ENCODE measurements at regions not wholly inside any gene's neighbourhood (a gene's known extent, or its start where the extent isn't known, plus 50 kb on each side); places are given as distances from the start of the nearest gene placed in this dataset.

DNA sequence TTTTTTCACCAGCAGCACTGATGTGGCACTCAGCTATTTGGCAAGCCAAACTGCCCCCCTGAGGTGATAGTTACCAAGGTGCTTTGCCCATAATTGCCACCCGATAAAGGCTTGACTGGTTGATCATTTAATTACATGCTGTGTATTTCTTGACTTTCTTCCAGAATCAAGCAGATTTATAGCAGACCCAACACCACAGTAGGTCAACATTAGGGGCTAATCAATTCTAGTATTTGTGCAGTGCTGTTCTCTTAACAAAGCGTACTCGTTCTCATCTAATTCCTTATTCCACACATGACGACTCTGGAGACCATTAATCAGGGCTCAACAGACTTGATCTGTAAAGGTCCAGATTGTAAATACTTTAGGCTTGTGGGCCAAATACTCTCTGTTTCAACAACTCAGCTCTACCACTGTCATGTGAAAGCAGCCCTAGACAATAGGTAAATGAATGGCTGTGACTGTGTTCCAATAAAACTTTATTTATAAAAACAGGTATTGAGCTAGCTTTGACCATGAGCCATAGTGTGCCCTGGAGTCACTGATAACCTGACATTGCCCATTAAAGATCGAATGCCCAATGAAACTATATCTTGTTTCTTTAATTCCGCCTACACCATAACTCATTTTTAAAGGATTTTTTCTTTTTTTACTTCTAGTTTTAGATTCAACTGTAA, 119.1 kb upstream of the TMC3 start:
- no peak for DNase-seq (ENCODE audit: low spot score)
- H3K9me3 Mint-ChIP-seq (ENCODE audit: low read depth) = peaks cover 7% of the 10 kb centered on the region
- no peaks in the 10 kb centered on the region for H3K36me3 Mint-ChIP-seq (ENCODE audit: low read depth)
- TF ChIP-seq, protein P1, sequence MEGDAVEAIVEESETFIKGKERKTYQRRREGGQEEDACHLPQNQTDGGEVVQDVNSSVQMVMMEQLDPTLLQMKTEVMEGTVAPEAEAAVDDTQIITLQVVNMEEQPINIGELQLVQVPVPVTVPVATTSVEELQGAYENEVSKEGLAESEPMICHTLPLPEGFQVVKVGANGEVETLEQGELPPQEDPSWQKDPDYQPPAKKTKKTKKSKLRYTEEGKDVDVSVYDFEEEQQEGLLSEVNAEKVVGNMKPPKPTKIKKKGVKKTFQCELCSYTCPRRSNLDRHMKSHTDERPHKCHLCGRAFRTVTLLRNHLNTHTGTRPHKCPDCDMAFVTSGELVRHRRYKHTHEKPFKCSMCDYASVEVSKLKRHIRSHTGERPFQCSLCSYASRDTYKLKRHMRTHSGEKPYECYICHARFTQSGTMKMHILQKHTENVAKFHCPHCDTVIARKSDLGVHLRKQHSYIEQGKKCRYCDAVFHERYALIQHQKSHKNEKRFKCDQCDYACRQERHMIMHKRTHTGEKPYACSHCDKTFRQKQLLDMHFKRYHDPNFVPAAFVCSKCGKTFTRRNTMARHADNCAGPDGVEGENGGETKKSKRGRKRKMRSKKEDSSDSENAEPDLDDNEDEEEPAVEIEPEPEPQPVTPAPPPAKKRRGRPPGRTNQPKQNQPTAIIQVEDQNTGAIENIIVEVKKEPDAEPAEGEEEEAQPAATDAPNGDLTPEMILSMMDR (IDR thresholded peaks at IDR 0.05) = no peak
- no peak overlapping the region for H3K4me3 Mint-ChIP-seq (ENCODE audit: unreplicated experiment)
- H3K27ac Mint-ChIP-seq (ENCODE audit: unreplicated experiment) = no peak overlapping the region
- H3K27me3 Mint-ChIP-seq (ENCODE audit: low read depth) = no peaks in the 10 kb centered on the region
- H3K4me1 Mint-ChIP-seq (ENCODE audit: low read depth) = no peaks in the 10 kb centered on the region

DNA sequence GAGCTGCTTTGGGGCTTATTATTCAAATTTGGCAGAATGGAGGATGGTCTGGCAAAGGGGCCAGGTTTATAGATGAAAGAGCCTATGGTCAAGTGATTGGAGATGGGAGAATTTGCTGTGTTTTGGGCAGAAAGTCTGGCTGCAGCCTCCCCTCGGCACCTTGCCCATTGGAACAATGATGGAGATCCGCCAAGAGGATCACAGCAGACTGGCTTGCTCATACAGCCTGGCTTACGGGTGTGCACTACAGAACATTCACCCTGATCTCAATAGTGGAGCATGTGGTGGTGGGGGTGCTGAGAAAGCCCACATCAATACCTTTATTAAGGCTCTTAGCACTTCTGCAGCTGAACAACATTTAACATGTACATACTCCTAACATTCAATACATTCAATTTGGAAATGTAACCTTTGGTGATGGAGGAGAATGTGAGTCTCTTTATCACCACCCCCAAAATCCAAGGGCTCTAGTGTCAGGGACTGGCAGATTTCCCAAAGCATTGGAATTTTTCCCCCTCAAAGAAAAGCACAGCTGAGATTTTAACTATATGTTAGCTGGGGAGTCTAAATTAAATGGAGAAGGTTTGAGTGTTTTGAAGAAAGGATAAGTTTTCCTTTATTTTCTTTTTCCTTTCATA, 118.4 kb upstream of the TMC3 start:
- no peaks in the 10 kb centered on the region for H3K4me1 Mint-ChIP-seq (ENCODE audit: low read depth)
- H3K36me3 Mint-ChIP-seq (ENCODE audit: low read depth) = no peaks in the 10 kb centered on the region
- DNase-seq (ENCODE audit: low spot score) = no peak
- peaks cover 7% of the 10 kb centered on the region for H3K9me3 Mint-ChIP-seq (ENCODE audit: low read depth)
- H3K27me3 Mint-ChIP-seq (ENCODE audit: low read depth) = no peaks in the 10 kb centered on the region
- no peak overlapping the region for H3K4me3 Mint-ChIP-seq (ENCODE audit: unreplicated experiment)
- TF ChIP-seq, protein P1 (IDR thresholded peaks at IDR 0.05) = no peak
- no peak overlapping the region for H3K27ac Mint-ChIP-seq (ENCODE audit: unreplicated experiment)

DNA sequence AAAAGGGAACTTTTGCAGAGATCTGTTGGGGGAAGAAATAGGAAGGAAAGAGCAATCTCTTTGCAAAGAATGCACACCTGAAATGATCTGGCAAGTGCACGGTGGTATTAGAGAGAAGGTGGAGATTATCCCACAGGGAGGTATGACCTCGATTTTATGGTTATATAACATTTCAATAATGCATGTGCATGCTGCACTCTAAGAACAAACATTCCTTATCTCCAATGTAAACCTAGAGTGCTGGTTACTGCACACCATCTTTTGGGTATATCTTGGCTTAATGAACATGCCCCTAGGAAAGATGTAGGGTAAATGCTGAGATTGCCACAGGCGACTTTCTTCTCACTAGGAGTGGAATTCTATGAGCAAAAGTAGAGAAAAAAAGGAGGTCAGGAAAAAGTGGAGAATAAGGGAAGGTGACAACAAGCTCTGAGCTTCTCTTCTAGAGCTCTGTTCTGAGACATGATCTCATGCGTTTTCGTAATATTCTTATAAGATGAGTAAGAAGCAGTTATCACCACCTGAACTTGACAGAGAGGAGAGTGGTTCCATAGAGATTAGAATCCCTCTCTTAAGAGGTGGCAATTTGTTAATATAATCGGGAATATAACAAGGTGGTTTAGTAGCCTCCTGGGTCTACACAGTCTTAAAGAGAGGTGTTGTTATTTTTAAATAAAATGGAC, 117.5 kb upstream of the TMC3 start:
- H3K9me3 Mint-ChIP-seq (ENCODE audit: low read depth) = peaks cover 7% of the 10 kb centered on the region
- H3K27me3 Mint-ChIP-seq (ENCODE audit: low read depth) = no peaks in the 10 kb centered on the region
- TF ChIP-seq, protein P1 (IDR thresholded peaks at IDR 0.05) = no peak
- DNase-seq (ENCODE audit: low spot score) = no peak
- no peak overlapping the region for H3K4me3 Mint-ChIP-seq (ENCODE audit: unreplicated experiment)
- no peak overlapping the region for H3K27ac Mint-ChIP-seq (ENCODE audit: unreplicated experiment)
- no peaks in the 10 kb centered on the region for H3K36me3 Mint-ChIP-seq (ENCODE audit: low read depth)
- H3K4me1 Mint-ChIP-seq (ENCODE audit: low read depth) = no peaks in the 10 kb centered on the region

DNA sequence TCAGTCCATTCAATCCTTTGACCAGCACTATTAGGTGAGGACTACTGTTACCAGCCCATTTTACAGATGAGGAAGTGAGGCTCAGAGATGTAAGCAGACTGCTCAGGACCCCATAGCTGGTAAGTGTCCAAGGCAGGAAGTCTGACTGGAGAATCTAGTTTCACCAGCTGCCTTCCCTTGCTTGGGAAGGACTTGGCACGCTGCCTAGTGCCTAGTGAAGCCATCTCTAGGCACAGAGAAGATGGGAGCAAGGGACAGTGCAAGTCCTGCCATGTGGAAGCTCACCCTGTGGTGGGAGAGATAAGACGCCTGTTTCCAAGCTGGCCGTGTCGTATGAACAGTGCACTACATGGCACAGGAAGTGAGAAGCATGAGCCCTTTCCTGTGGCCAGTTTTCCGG, 111.8 kb upstream of the TMC3 start:
- DNase-seq (ENCODE audit: low spot score) = no peak
- Mint-ChIP-seq H3K9me3 (ENCODE audit: low read depth) (peaks cover 7% of the 10 kb centered on the region), H3K27ac (ENCODE audit: unreplicated experiment) (no peak overlapping the region), H3K36me3 (ENCODE audit: low read depth) (no peaks in the 10 kb centered on the region), H3K4me3 (ENCODE audit: unreplicated experiment) (no peak overlapping the region), H3K27me3 (ENCODE audit: low read depth) (no peaks in the 10 kb centered on the region), H3K4me1 (ENCODE audit: low read depth) (peaks cover 12% of the 10 kb centered on the region)
- TF ChIP-seq, protein P1 (IDR thresholded peaks at IDR 0.05) = no peak

DNA sequence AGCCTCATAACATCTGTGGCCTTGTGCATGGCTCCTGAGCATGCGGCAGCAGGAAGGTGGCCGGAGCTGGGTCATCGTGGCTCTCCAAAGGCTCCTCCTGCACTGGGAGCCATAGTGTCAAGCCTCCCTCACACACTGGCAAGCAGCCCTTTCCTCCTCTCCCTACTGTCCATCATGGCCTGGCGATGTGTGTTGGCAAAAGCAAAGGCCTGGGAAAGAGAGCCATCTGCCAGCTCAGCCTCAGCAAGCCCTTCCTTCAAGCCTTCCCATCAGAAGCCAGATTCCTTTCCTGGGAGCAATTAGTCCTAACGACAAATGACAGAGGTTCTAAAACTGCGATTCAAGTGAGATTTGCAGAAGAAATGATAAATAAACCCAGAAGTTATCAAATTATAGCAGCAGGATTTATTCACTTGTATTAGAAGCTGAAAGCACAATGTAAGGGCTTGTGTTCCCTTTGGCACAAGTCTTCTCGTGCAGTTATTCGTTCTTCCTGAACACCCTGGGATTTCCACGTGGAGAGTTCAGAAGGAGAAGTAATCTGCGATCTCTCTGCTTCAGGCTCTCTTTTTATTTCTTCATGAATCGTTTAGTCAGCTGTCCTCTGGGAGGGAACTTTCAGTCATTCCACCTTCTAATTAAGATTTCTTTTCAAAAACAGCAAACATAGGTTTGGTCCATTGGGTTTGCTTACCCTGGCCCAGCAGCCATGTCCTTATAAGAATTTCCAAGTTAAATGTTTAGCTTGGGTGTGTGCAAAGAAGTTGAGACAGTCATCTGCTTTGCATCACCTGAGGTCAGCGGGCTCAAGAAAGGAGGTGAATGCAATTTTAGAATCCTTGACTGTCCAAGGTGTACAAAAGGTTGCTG, 110.3 kb upstream of the TMC3 start:
- Mint-ChIP-seq H3K27me3 (ENCODE audit: low read depth) (no peaks in the 10 kb centered on the region), H3K9me3 (ENCODE audit: low read depth) (peaks cover 4% of the 10 kb centered on the region), H3K4me3 (ENCODE audit: unreplicated experiment) (no peak overlapping the region), H3K27ac (ENCODE audit: unreplicated experiment) (no peak overlapping the region), H3K36me3 (ENCODE audit: low read depth) (no peaks in the 10 kb centered on the region), H3K4me1 (ENCODE audit: low read depth) (peaks cover 12% of the 10 kb centered on the region)
- DNase-seq (ENCODE audit: low spot score) = no peak
- TF ChIP-seq, protein P1 (IDR thresholded peaks at IDR 0.05) = no peak

Data from chondrocyte (in vitro differentiated cells).